Stomach (tissue), 4 donors: ENCODE measurements at regions not wholly inside any gene's neighbourhood (a gene's known extent, or its start where the extent isn't known, plus 50 kb on each side); places are given as distances from the start of the nearest gene placed in this dataset.

Source experiments
- EP300 ChIP-seq: sonication (generic); formaldehyde crosslinking; IDR thresholded peaks from one replicate; pipeline ENCODE4 v1.6.1; 2017; ENCODE audit warnings: antibody characterized with exemption
- POLR2A ChIP-seq, 4 donors: fragments of 450-650 bp; IDR thresholded peaks; one replicate each; pipeline ENCODE4 v1.6.1; 2016; ENCODE audit warnings: antibody characterized with exemption in 4 of 4, control low read depth in 2 of 4, mild to moderate bottlenecking in 1 of 4, moderate library complexity in 1 of 4

- TF ChIP-seq POLR2A (IDR thresholded peaks at IDR 0.05) (no peak), EP300 (no peak)
Observed at GRCh38 chr6:166775923-166776220, 148.8 kb upstream of the RPS6KA2 start.
